GM21515 (cell line): ENCODE measurements at regions not wholly inside any gene's neighbourhood (a gene's known extent, or its start where the extent isn't known, plus 50 kb on each side); places are given as distances from the start of the nearest gene placed in this dataset.
"Not testable (repeated sequence)": the region's sequence is repeated elsewhere in the genome, so short reads cannot be mapped to it uniquely, and the experiment has no call there.

ENCODE experiments used
- ATAC-seq: cut with Tn5 transposase; IDR thresholded peaks from one replicate; pipeline ENCODE4 v1.9.1; 2021; ENCODE audit not compliant: unreplicated experiment

- ATAC-seq: no peak
Measured at GRCh38 chr5:154702477-154702876, 52.7 kb upstream of the LARP1 start.

- not testable (repeated sequence) for ATAC-seq
Measured at GRCh38 chr5:154701725-154702124, 53.5 kb upstream of the LARP1 start.

GRCh38 chr5:154701181-154701580 is 54.0 kb upstream of the LARP1 start:
- ATAC-seq: no peak

DNA sequence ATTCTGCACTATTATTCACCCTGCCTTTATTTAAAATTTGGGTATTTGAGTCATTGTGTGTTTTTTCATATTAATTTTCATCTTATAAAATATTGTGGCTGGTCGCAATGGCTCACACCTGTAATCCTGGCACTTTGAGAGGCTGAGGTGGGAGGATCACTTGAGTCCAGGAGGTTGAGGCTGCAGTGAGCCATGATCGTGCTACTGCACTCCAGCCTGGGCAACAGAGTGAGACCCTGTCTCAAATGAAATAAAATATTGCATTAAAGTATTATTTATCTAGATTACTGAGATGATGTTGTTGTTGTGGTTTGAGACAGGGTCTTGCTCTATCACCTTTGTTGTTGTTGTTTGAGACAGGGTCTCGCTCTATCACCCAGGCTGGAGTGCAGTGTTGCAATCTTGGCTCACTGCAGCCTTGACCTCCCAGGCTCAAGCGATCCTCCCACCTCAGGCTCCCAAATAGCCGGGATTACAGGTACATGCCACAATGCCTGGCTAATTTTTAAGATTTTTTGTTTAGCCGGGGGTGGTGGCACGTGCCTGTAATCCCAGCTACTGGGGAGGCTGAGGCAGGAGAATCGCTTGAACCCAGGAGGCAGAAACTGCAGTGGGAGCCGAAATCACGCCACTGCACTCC is 54.8 kb upstream of the LARP1 start:
- ATAC-seq: not testable (repeated sequence)

DNA sequence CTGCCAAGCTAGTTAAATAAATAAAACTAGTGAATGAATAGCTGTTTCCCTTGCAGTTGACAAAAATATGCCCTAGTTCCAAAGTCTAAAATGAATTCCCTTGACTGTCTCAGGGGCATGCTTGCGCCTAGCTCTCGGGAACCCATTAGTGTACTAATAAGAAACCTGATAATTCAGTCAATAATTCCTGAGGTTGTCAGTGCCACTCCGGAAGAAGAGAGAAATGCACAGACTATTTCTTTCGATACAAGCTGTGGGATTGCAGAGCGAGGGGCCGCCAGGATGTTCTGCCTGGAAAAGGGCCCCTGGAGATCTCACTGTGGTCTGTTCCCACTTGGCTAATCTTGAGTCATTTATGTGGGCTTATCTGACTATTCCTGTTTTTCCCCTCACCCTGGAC is 56.4 kb upstream of the LARP1 start:
- ATAC-seq: no peak

- ATAC-seq: no peak
Measured at GRCh38 chr5:154697371-154697770, 57.8 kb upstream of the LARP1 start.

GRCh38 chr5:154696891-154697290 is 58.3 kb upstream of the LARP1 start:
- no peak for ATAC-seq

GRCh38 chr5:154694159-154694558 is 61.0 kb upstream of the LARP1 start:
- ATAC-seq: no peak

DNA sequence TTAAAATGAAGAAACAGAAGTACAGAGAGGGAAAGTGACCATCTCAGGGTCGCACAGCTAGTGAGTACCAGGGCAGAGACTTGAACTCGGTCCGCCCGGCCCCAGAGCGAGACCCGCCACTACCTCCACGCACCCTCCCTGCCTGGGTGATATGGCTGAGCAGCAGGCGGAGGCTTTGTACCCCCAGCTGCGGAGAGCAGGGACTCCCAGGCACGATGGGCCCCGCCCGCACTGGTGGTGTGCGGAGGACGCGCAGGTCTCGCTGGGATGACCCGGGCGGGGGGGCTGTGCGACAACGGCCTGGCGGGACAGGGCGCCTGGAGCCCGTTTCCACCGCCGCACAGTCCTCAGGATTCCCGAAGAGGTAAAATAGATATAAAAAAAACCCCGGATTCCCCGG is 64.7 kb upstream of the LARP1 start:
- no peak for ATAC-seq

- no peak for ATAC-seq
Measured at GRCh38 chr5:154686490-154686889, 68.7 kb upstream of the LARP1 start.

- peak; percentile 60 for ATAC-seq
Measured at GRCh38 chr5:154683101-154683880, 71.9 kb upstream of the LARP1 start.

GRCh38 chr5:154679501-154679900 is 75.7 kb upstream of the LARP1 start:
- no peak for ATAC-seq

DNA sequence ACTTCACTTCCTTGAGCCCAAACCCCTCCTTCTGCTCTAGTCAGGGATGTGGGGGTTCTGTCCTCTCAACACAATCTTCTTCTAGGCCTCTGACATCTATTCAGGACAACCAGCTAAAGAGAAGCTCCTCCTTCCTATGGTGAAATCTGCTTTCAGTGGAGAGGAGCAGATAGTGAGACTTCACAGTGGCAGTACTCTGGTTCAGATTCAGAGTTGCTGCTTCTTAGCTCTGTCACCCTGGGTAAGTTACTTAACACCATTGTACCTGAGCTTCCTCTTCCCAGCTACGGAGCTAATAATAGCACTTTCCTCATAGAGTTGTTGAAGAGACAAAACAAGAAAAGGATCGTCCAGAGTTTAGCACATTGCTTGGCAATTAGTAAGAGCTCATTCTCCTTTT is 77.3 kb upstream of the LARP1 start:
- ATAC-seq: no peak

- ATAC-seq: no peak
Measured at GRCh38 chr5:154676508-154676907, 78.7 kb upstream of the LARP1 start.

- ATAC-seq: no peak
Measured at GRCh38 chr5:154674029-154674428, 81.1 kb upstream of the LARP1 start.

DNA sequence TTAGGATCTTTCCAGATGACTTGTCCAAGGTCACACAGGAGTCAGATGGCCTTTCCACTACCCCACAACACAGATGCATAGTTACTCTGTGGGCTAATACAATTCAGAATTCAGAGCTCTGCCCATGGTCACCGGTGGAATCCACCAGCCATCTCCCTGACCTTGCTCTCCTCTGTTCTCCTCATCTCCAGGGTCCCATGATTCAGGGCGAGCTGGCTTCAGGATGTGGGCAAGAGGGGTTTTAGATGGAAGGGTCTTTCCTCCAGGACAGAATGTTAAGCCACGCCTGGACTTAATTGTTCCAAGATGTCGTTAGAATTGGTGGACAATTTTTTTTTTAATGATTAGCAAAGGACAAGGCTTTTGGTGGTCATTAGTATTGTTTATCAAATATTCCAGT is 81.7 kb upstream of the LARP1 start:
- ATAC-seq: no peak

DNA sequence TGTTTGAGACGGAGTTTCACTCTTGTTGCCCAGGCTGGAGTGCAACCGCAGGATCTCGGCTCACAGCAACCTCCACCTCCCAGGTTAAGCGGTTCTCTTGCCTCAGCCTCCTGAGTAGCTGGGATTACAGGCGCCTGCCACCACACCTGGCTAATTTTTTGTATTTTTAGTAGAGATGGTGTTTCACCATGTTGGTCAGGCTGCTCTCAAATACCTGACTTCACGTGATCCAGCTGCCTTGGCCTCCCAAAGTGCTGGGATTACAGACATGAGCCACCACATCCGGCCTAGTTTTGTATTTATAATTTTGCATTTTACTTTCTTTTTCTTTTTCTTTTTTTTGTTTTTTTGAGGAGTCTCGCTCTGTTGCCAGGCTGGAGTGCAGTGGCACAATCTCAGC is 85.3 kb upstream of the LARP1 start:
- ATAC-seq: not testable (repeated sequence)

DNA sequence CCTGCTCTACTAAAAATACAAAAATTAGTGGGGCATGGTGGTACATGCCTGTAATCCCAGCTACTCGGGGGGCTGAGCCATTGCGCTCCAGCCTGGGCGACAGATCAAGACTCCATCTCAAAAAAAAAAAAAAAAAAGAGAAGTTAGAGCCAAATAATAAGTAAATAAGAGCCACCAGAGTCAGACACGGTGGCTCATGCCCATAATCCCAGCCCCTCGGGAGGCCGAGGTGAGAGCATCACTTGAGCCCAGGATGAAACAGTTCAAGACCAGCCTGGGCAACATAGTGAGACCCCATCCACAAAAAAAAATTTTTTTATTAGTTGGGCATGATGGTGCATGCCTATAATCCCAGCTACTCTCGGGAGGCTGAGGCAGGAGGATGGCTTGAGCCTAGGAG is 85.8 kb upstream of the LARP1 start:
- ATAC-seq: no peak

DNA sequence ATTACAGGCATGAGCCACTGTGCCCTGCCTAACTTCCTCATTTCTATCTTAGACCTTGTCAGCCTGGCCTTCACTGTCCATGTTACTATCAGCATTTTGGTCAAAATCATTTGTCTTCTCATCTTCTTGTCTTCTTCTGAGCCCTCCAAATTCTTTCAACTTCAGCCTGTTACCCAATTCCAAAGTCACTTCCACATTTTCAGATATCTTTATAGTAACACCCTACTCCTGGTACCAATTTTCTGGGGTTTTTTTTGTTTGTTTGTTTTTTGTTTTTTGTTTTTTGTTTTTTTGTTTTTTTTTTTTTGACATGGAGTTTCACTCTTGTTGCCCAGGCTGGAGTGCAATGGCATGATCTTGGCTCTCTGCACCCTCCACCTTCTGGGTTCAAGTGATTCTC is 90.3 kb upstream of the LARP1 start:
- ATAC-seq: no peak

GRCh38 chr5:154663424-154663823 is 91.8 kb upstream of the LARP1 start:
- no peak for ATAC-seq

- no peak for ATAC-seq
Measured at GRCh38 chr5:154654486-154655371, 100.4 kb upstream of the LARP1 start.
